Type B pancreatic cell (in vitro differentiated cells): ENCODE measurements at regions not wholly inside any gene's neighbourhood (a gene's known extent, or its start where the extent isn't known, plus 50 kb on each side); places are given as distances from the start of the nearest gene placed in this dataset.

Source experiments
- DNase-seq: peaks from one replicate; pipeline ENCODE4 v3.0.0; 2021; ENCODE audit warnings: mixed read lengths; ENCODE audit not compliant: unreplicated experiment; ENCODE audit errors: extremely low spot score
- H3K27ac Mint-ChIP-seq: 2 replicates; pipeline ENCODE4 v1.8.0; 2021; ENCODE audit warnings: mild to moderate bottlenecking, mixed read lengths
- H3K27me3 Mint-ChIP-seq: 2 replicates; pipeline ENCODE4 v1.8.0; 2021; ENCODE audit warnings: mixed read lengths
- H3K36me3 Mint-ChIP-seq: 2 replicates; pipeline ENCODE4 v1.8.0; 2021; ENCODE audit warnings: mixed read lengths
- H3K4me1 Mint-ChIP-seq: one replicate; pipeline ENCODE4 v1.8.0; 2021; ENCODE audit warnings: mixed read lengths; ENCODE audit not compliant: unreplicated experiment
- H3K4me3 Mint-ChIP-seq: 2 replicates; pipeline ENCODE4 v1.8.0; 2021; ENCODE audit warnings: mild to moderate bottlenecking, mixed read lengths
- H3K9me3 Mint-ChIP-seq: 2 replicates; pipeline ENCODE4 v1.8.0; 2021; ENCODE audit warnings: mixed read lengths
- TF ChIP-seq, protein P1 (sequence below): fragments of 200-600 bp; sonication (generic); conservative IDR thresholded peaks from 2 replicates; pipeline ENCODE4 v1.5.0; 2021; ENCODE audit warnings: antibody characterized with exemption, mild to moderate bottlenecking

DNA sequence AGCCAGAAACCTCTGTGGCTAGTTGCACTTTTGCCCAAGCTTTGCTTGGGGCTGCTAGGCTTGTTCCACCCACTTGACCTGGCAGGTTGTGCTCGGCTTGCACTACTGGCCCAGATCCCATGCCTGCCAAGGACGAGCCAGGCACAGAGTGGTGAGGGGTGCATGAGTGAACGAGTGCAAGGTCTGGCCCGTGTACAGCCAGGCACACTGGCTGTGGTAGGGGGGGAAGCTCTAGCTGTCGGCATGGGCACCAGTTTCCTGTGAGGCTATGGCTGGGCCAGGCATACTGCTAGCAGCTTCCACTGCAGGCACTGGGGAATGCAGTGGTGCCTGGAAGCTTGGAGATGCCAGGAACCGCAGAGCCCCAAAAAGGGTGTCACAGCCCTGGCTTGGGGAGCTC, 210.4 kb downstream of the AKAIN1 start:
- Mint-ChIP-seq H3K27me3 (peaks cover 14% of the 10 kb centered on the region), H3K36me3 (no peaks in the 10 kb centered on the region), H3K4me3 (no peak overlapping the region), H3K9me3 (no peaks in the 10 kb centered on the region), H3K27ac (no peak overlapping the region), H3K4me1 (no peaks in the 10 kb centered on the region)
- no peak for DNase-seq
- TF ChIP-seq, protein P1, sequence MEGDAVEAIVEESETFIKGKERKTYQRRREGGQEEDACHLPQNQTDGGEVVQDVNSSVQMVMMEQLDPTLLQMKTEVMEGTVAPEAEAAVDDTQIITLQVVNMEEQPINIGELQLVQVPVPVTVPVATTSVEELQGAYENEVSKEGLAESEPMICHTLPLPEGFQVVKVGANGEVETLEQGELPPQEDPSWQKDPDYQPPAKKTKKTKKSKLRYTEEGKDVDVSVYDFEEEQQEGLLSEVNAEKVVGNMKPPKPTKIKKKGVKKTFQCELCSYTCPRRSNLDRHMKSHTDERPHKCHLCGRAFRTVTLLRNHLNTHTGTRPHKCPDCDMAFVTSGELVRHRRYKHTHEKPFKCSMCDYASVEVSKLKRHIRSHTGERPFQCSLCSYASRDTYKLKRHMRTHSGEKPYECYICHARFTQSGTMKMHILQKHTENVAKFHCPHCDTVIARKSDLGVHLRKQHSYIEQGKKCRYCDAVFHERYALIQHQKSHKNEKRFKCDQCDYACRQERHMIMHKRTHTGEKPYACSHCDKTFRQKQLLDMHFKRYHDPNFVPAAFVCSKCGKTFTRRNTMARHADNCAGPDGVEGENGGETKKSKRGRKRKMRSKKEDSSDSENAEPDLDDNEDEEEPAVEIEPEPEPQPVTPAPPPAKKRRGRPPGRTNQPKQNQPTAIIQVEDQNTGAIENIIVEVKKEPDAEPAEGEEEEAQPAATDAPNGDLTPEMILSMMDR: no peak

DNA sequence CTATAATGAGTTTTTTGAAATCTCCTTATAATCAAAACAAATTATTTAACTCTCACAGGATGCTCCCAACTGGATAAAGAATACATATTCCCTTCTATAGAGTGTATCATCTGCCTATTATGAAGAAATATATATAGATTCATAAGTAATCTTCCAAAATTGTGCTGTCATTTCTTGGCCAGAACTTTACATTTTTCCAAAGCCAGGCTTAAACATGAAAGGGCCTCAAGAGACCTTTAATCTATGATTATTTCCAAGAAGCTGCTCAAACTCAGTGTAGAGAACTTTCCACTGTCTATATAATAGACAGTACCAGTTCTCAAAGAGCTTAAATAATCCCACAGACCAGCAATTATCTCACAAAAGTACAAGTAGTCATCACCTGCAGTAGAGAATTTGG, 211.0 kb downstream of the AKAIN1 start:
- no peaks in the 10 kb centered on the region for H3K36me3 Mint-ChIP-seq
- H3K9me3 Mint-ChIP-seq: no peaks in the 10 kb centered on the region
- no peak overlapping the region for H3K4me3 Mint-ChIP-seq
- H3K4me1 Mint-ChIP-seq: no peaks in the 10 kb centered on the region
- TF ChIP-seq, protein P1: no peak
- H3K27me3 Mint-ChIP-seq: peaks cover 14% of the 10 kb centered on the region
- no peak overlapping the region for H3K27ac Mint-ChIP-seq
- no peak for DNase-seq

DNA sequence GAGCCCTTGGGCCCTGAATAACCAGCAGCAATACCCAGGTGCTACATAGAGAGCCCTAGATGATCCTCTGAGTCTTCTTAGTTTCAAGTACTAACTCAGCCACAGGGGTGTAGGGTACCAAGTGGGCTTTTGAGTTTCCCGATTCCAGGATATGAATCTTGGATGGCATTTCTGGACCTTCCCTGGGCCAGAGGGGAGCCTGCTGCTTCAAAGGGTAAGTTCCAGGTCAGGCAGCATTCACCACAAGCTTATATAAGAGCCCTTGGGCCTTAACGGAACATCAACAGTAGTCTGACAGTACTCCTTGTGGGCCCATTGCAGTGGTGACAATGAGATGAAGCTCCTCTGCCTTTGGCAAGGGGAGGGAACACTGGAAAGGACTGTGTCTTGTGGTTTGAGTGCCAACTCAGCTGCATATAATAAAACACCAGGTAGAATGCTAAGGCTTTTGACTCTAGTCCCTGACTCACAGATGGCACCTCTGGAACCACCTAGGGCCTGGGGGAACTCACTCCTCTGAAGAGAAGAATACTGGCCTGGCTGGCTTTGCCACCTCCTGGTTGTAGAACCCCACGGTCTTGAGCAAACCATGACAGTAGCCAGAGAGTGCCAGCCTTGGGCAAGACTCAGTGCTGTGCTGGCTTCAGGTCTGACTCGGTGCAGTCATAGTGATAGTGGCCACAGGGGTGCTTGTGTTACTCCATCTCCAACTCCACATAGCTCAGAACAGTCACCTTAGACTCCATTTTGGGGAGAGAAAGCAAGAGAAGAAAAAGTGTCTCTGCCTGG, 235.7 kb downstream of the AKAIN1 start:
- no peak overlapping the region for H3K4me3 Mint-ChIP-seq
- no peak overlapping the region for H3K27ac Mint-ChIP-seq
- H3K9me3 Mint-ChIP-seq: peaks cover 3% of the 10 kb centered on the region
- no peaks in the 10 kb centered on the region for H3K27me3 Mint-ChIP-seq
- no peaks in the 10 kb centered on the region for H3K4me1 Mint-ChIP-seq
- TF ChIP-seq, protein P1: no peak
- no peaks in the 10 kb centered on the region for H3K36me3 Mint-ChIP-seq
- no peak for DNase-seq

DNA sequence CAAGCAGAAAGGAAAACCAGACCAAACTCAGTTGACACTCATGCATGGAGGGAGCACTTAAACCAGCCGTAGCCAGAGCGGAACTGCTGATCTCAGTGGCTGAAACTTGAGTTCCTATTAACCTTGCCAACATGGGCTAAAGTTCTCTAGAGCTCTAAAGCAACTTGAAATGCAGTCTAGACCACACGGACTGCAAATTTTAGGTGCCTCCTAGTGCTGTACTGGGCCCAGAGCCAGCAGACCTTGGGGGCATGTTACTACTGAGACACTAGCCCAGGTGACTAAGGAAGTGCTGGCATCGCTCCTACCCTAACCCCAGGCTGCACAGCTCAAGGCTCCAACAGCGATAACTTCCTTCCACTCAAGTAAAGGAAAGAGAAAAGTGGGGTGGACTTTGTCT, 236.5 kb downstream of the AKAIN1 start:
- Mint-ChIP-seq H3K27me3 (no peaks in the 10 kb centered on the region), H3K4me3 (no peak overlapping the region), H3K27ac (no peak overlapping the region), H3K9me3 (peaks cover 3% of the 10 kb centered on the region), H3K36me3 (no peaks in the 10 kb centered on the region), H3K4me1 (no peaks in the 10 kb centered on the region)
- no peak for DNase-seq
- TF ChIP-seq, protein P1: no peak

DNA sequence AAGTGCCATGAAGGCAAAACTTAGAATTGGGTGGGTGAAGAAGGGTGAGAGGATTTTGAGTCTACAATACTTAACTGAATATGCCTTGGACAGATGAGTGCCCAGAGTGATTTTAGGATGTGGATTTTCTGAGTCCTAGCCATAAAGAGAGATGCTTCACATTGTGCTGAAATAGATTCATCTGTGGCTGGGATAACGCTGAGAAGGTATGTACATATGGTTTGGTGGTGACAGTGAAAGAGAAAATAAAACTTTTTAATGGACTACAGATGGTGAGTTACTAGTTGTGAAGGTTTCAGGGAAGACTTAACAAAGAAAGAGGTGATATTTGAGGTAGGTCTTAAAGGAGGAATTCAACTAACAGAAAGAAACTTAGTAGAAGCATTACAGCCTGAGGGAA, 265.8 kb downstream of the AKAIN1 start:
- TF ChIP-seq, protein P1: no peak
- H3K9me3 Mint-ChIP-seq: peaks cover 4% of the 10 kb centered on the region
- H3K27ac Mint-ChIP-seq: no peak overlapping the region
- H3K27me3 Mint-ChIP-seq: no peaks in the 10 kb centered on the region
- no peak overlapping the region for H3K4me3 Mint-ChIP-seq
- H3K36me3 Mint-ChIP-seq: no peaks in the 10 kb centered on the region
- DNase-seq: no peak
- no peaks in the 10 kb centered on the region for H3K4me1 Mint-ChIP-seq
